ENCODE measurements at regions not wholly inside any gene's neighbourhood (a gene's known extent, or its start where the extent isn't known, plus 50 kb on each side); places are given as distances from the start of the nearest gene placed in this dataset.
A peak's percentile ranks its signal among the peaks of the same experiment; 100 is the strongest.

GRCh38 chr11:113634940-113635575, 71.0 kb downstream of the TMPRSS5 start:
- no peak for DNase-seq

- peak; percentile 60 for DNase-seq
Measured at GRCh38 chr11:113632981-113633380, 73.1 kb downstream of the TMPRSS5 start.

GRCh38 chr11:113629562-113629961, 76.5 kb downstream of the TMPRSS5 start:
- DNase-seq, result no peak

DNA sequence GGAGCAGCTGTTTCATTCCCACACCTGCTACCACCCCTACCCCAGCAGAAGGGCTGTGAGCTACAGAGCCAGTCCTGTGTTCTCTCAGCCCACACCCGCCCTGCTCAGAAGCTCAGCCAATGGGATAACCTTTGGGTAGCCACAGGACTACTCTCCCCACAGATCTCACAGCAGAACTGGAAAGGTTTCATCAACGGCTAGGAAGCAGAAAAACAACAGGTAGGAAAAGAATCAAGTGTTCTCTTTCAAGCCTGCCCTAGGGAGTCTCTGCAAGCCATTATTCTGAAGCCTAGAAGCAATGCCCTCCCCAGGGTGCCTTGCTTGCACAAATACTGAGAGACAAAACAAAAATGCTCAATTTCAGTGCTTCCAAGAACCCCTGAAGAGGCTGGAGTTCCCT, 77.2 kb downstream of the TMPRSS5 start:
- no peak for DNase-seq

DNA sequence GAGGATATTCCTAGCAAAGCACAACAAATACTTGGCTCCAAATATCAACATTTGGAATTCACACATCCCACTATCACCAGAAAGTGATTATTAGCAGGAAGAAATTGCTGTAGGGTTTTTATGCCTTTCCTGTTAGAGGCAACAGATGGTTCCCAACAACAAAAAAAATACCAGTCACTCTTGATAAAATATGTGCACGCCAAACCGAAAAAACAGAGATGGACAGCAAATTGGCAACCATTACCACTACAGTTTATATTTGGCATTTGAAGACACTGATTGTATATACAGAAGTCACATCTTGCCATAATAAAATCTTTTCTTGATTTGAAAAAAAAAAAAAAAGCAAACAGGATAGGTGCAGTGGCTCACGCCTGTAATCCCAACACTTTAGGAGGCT, 78.2 kb downstream of the TMPRSS5 start:
- DNase-seq, result no peak

- DNase-seq, result no peak
Measured at GRCh38 chr11:113627297-113627696, 78.8 kb downstream of the TMPRSS5 start.

GRCh38 chr11:113626736-113627135, 79.4 kb downstream of the TMPRSS5 start:
- no peak for DNase-seq

DNA sequence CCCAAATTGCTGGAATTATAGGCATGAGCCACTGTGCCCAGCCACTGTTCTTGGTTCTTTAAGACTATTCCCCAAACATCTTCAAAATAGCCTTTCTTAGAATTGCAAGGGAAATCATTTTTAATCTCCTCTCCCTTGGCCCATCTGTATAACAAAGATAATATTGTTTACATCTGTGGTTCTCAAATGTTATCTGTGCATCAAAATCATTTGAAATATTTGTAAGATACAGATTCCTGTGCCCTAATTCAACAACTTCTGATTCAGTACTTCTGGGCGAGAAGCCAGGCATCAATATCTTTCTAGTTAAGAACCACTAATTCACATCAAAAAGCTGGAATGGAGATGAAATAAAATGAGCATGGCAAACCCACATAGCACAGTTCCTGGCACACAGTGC, 83.0 kb downstream of the TMPRSS5 start:
- DNase-seq, result peak; percentile 47

GRCh38 chr11:113618360-113618759, 87.7 kb downstream of the TMPRSS5 start:
- peak; percentile 50 for DNase-seq

GRCh38 chr11:113615773-113616172, 90.3 kb downstream of the TMPRSS5 start:
- DNase-seq, result peak; percentile 50

DNA sequence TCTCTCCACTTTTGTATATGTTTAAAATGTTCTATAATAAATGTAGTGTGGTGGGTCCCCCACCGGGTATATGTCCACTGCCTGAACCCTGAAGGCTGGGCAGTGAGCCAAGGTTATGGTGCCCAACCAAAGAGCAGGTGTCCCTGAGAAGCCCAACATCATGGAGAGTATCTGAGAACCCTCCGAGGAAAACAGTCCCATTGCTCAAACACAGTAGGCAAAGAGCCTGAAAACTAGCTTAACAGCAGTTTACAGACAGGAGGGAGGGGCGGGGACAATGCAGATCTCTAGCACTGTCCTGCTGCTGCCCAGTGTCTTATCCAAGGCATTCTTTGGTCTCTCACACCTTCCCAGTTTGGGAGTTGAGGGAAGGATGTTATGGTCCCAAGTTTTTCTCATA, 91.0 kb downstream of the TMPRSS5 start:
- no peak for DNase-seq

DNA sequence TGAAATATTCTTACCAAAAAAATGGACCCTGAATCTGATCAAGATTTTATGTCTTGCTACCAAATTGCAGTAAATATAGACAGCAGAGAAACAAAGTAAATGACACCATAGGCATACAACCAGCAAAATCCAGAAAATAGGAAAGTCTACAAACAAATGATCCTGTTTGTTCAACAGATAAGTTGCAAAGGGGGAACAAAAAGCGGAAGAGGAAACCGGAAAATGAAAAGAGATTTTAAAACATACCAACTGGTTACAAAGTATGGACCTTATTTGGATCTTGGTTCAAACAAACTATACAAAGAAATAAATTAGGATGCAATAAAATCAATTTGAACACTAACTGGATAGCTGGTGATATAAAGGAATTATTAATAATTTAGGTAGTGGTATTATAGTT, 92.0 kb downstream of the TMPRSS5 start:
- DNase-seq, result no peak

GRCh38 chr11:113613619-113614018, 92.5 kb downstream of the TMPRSS5 start:
- DNase-seq, result no peak

GRCh38 chr11:113604186-113604585, 101.9 kb downstream of the TMPRSS5 start:
- no peak for DNase-seq

GRCh38 chr11:113603277-113604059, 102.6 kb downstream of the TMPRSS5 start:
- peak; percentile 52 for DNase-seq

DNA sequence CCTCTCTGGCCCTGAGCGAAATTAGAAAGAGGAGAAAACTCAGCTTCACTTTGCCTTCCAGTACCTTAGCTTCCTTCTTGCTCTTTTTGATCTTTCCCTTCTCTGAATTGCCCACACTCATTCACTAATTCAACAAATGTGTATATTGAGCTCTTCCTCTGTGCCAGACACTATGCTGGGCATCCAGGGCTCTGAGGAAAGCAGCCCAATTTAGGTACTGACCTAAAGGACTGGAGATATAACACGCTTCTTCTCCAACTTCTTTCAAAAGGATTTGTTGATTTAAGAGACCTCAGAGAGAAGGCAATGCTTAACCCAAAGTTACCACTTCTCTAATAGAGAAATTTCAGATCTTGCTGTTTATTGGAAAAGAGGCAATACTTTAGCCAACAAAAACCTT, 103.6 kb downstream of the TMPRSS5 start:
- no peak for DNase-seq

DNA sequence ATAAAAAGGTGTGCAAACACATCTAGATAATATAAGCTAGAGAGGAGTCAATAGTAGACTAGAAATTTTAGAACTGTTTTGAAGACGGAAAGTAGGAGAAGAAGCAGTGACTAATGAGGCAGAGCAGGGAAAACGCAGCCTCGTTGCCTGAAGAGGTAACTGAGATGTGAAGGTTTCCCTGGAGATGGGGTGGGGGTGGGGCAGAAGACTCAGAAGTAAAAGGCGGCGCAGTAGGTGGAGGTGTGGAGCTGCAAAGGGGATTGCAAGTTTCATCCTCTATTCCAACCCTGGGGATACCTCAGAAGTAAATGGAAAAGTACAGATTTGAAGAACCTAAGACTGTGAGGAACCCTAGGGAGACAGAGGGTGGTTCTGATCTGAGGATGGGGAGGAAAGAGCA, 109.5 kb downstream of the TMPRSS5 start:
- DNase-seq, result no peak

DNA sequence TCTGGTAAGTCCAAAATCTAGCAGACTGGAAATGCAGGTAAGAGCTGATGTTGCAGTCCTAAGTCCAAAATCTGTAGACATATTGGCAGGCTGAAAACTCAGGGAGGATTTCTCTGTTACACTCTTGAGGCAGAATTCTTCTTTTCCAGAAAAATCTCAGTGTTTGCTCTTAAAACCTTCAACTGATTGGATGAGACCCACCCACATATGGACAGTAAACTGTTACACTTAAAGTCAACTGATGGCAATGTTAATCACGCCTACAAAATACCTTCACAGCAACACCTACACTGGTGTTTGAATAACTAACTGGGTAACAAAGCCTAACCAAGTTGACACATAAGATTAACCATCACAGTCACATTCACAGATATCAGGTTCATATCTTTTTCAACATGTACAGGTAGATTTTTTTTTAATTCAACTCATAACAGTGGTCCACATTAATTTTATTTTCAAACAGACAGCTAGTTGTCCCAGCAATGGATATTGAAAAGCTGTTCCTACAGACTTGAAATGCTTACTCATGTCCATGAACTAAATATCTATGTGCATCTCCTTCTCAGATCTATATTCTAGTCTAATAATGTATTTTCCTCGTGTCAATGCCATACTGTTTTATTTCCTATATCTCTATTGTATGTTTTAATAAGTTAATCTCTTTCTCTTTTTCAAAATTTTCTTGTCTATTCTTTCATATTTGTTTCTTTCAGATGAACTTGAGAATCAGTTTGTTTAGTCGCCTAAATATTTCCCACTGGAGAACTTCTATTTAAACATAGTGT, 110.1 kb downstream of the TMPRSS5 start:
- DNase-seq, result no peak

- DNase-seq, result peak; percentile 58
Measured at GRCh38 chr11:113593698-113594308, 112.3 kb downstream of the TMPRSS5 start.

DNA sequence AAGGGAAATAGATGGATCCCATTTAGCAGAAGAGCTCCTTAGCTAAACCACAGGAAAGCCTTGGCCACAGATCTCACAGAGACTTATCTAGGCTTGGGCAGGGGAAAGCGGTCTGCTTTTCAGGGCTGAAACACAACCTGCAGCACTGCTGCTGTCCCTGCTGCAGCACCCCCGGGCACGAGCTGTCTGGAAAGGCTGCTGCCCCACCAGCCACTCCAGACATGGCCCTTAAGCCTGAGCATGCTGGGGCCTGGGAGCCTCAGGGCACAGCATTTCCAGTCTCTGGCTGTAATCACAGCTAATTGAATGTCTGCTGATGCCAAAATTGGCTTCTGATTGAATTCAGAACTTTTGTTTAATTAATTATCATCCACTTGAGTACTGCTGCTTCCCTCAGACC, 115.0 kb downstream of the TMPRSS5 start:
- DNase-seq, result no peak

DNA sequence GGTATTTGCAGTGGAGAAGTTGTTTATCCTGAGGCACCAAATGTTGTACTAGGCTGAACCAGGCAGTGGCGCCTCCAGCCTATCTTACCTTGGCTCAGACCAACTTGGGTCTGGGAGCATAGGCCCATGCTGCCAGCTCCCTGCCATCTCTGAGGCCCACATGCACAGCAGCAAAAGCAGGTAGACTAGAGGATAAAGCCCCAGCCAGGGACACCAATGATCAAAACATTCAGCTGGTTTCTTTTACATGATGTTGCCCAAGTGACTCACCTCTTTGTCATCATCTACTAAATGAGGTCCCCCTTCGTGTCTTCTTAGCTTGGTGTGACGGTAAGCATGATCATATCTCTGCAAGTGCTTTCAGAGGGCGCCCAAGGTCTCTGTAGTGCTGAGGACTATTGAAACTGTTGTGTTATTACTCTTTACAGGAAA, 112.1 kb upstream of the DRD2 start:
- peak; percentile 62 for DNase-seq

GRCh38 chr11:113584371-113584770, 109.2 kb upstream of the DRD2 start:
- DNase-seq, result no peak

DNA sequence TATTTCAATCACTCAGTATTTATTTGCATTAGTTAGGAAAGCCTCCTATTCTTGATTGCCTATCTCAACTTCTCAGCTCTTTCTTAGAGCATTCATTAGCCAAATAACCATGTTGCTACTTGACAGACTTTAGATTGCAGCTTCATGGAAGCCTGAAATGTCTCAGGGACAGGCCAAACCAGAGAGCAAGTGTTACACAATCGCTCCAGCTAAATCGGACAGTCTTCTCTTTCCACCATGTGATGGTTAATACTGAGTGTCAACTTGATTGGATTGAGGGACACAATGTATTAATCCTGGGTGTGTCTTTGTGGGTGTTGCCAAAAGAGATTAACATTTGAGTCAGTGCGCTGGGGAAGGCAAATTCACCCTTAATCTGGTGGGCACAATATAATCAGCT, 106.5 kb upstream of the DRD2 start:
- no peak for DNase-seq

Data from fibroblast of skin of right biceps (primary cell).